SJCRH30 (cell line): ENCODE measurements at regions not wholly inside any gene's neighbourhood (a gene's known extent, or its start where the extent isn't known, plus 50 kb on each side); places are given as distances from the start of the nearest gene placed in this dataset.
A peak's percentile ranks its signal among the peaks of the same experiment; 100 is the strongest.

Experiments used
- DNase-seq, 2 experiments: peaks; one replicate each; pipeline ENCODE4 v3.0.0-alpha.2; 2015 to 2020
- H3K27ac ChIP-seq: fragments of 250-450 bp; sonication (Bioruptor Pico); 2 replicates; pipeline ENCODE4 v1.5.1; 2020; ENCODE audit warnings: mild to moderate bottlenecking, moderate library complexity
- H3K27me3 ChIP-seq: fragments of 250-450 bp; sonication (Bioruptor Pico); 2 replicates; pipeline ENCODE4 v1.5.1; 2020; ENCODE audit warnings: mild to moderate bottlenecking, moderate library complexity
- H3K36me3 ChIP-seq: fragments of 250-450 bp; sonication (Bioruptor Pico); 2 replicates; pipeline ENCODE4 v1.5.1; 2020; ENCODE audit warnings: mild to moderate bottlenecking, moderate library complexity
- H3K4me1 ChIP-seq: fragments of 250-450 bp; sonication (Bioruptor Pico); 2 replicates; pipeline ENCODE4 v1.5.1; 2020; ENCODE audit warnings: mild to moderate bottlenecking, moderate library complexity
- H3K4me3 ChIP-seq: fragments of 250-450 bp; sonication (Bioruptor Pico); 2 replicates; pipeline ENCODE4 v1.5.1; 2020; ENCODE audit warnings: mild to moderate bottlenecking, moderate library complexity
- H3K9me3 ChIP-seq: fragments of 250-450 bp; sonication (Bioruptor Pico); replicated peaks from 2 replicates; pipeline ENCODE4 v1.5.1; 2020; ENCODE audit warnings: mild to moderate bottlenecking, moderate library complexity

GRCh38 chr12:42982828-42983227 lies 393.3 kb upstream of the PRICKLE1 start:
- H3K27ac ChIP-seq = no peak overlapping the region
- DNase-seq = no peak
- no peaks in the 10 kb centered on the region for H3K27me3 ChIP-seq
- no peaks in the 10 kb centered on the region for H3K36me3 ChIP-seq
- H3K4me1 ChIP-seq = no peaks in the 10 kb centered on the region
- H3K9me3 ChIP-seq = 0 out of 2 replicates have a peak, but pooled peaks cover 3% of the 10 kb centered on the region
- no peak overlapping the region for H3K4me3 ChIP-seq

DNA sequence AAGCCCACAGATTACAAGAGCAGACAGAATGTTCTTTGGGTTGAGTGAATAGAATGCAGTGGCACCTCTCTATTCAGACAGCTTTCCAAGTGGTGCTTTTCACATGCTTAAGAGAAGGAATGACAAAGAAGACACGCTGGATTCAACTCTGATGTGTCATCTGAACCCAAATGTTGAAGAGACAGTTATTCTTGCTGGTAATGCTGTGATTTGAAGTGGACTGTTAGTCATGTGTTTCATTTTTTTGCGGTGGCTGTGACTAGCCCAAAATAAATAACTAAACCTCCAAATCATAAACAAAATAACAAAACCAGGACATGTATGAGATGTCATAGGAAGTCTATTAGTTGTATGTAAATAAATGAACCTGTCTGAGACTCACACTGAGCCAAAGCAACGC lies 391.8 kb upstream of the PRICKLE1 start:
- no peaks in the 10 kb centered on the region for H3K36me3 ChIP-seq
- no peak overlapping the region for H3K4me3 ChIP-seq
- H3K27me3 ChIP-seq = no peaks in the 10 kb centered on the region
- 0 out of 2 replicates have a peak, but pooled peaks cover 3% of the 10 kb centered on the region for H3K9me3 ChIP-seq
- H3K4me1 ChIP-seq = no peaks in the 10 kb centered on the region
- DNase-seq = no peak
- H3K27ac ChIP-seq = no peak overlapping the region

DNA sequence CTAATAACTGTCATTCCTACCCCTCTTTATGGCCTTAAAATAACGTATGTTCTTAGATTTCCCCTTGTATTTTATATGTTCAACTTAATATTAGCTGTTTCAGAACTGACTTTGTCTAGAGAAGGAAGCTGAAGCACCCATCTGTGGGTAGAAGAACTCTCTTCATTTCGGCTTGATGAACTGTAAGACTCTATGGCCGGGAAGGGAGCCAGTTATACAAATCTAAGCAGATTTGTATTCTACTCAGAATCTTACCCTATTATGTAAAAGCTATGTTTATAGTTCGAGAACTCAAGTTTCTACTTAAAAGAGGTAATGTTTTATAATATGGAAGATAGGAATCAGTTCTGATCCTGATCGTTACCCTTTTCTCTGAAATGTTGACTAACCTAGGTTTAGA lies 390.9 kb upstream of the PRICKLE1 start:
- Histone ChIP-seq H3K27ac (no peak overlapping the region), H3K4me1 (no peaks in the 10 kb centered on the region), H3K4me3 (no peak overlapping the region), H3K36me3 (no peaks in the 10 kb centered on the region), H3K27me3 (no peaks in the 10 kb centered on the region), H3K9me3 (0 out of 2 replicates have a peak, but pooled peaks cover 3% of the 10 kb centered on the region)
- no peak for DNase-seq

DNA sequence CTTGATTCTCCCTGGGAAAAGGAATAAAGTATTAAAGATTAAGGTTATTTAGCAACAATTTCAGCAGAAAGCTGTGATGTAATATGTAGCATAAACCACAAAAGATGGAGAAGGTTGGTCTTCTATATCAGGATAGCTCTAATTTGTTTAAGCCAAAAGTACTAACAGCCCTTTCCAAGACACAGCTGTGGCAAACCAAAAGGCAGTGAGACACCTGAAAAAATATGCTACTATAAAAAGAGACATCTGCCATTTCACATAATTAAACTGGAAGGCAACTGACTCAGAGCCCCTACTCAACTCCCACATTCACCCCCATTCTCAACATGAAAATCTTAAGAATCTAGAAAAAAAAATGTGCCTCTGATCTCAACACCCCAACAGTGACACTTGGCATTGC lies 390.2 kb upstream of the PRICKLE1 start:
- DNase-seq = no peak
- H3K4me1 ChIP-seq = no peaks in the 10 kb centered on the region
- 0 out of 2 replicates have a peak, but pooled peaks cover 3% of the 10 kb centered on the region for H3K9me3 ChIP-seq
- H3K27ac ChIP-seq = no peak overlapping the region
- no peaks in the 10 kb centered on the region for H3K36me3 ChIP-seq
- no peaks in the 10 kb centered on the region for H3K27me3 ChIP-seq
- H3K4me3 ChIP-seq = no peak overlapping the region

- H3K36me3 ChIP-seq = no peaks in the 10 kb centered on the region
- no peaks in the 10 kb centered on the region for H3K27me3 ChIP-seq
- DNase-seq = no peak
- H3K27ac ChIP-seq = no peak overlapping the region
- H3K4me1 ChIP-seq = no peaks in the 10 kb centered on the region
- H3K9me3 ChIP-seq = 0 out of 2 replicates have a peak, but pooled peaks cover 3% of the 10 kb centered on the region
- H3K4me3 ChIP-seq = no peak overlapping the region
Observed at GRCh38 chr12:42978708-42979107, 389.2 kb upstream of the PRICKLE1 start.

GRCh38 chr12:42977451-42978230 lies 388.1 kb upstream of the PRICKLE1 start:
- Histone ChIP-seq H3K36me3 (no peaks in the 10 kb centered on the region), H3K27ac (no peak overlapping the region), H3K27me3 (no peaks in the 10 kb centered on the region), H3K9me3 (0 out of 2 replicates have a peak, but pooled peaks cover 2% of the 10 kb centered on the region), H3K4me1 (no peaks in the 10 kb centered on the region), H3K4me3 (no peak overlapping the region)
- DNase-seq = no peak

DNA sequence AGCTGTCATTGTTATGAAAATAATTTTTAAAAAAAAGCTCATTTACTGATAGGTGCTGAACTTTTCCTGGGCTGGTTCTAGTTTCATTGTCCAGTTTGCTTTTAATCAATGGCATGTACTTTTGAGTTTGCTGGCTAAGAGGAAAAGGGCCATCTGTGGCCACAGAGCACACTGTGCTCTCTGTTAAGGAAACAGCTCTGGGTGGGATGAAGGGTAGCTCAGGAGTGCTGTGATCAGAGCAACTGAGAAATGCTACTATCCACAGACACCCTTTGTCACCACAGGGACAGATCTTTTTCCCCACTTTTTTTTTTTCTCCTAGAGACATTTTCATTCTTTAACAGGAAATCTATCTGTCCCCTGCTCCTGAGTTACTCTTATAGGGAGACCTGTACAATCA lies 387.1 kb upstream of the PRICKLE1 start:
- no peaks in the 10 kb centered on the region for H3K4me1 ChIP-seq
- H3K36me3 ChIP-seq = no peaks in the 10 kb centered on the region
- no peak overlapping the region for H3K4me3 ChIP-seq
- H3K27me3 ChIP-seq = no peaks in the 10 kb centered on the region
- H3K27ac ChIP-seq = no peak overlapping the region
- DNase-seq = no peak
- H3K9me3 ChIP-seq = no peaks in the 10 kb centered on the region

DNA sequence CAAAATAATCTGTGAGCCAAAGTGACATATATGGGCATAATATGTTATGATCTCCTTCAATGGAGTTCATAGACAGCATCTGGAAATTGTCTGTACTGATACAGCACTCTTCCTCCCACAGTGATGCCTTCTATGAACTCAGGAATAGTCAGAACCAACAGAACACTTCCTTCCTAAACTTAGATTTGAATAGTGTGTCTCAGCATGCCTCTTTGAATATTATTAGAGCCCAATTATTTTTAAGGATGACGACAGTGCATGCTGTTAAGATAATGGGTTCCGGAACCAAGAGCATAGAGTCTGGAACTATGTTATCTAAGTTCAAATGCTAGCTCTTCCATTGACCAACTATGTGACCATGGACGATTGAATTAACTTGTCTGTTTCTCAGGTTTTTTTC lies 386.6 kb upstream of the PRICKLE1 start:
- no peaks in the 10 kb centered on the region for H3K27me3 ChIP-seq
- DNase-seq = no peak
- no peaks in the 10 kb centered on the region for H3K4me1 ChIP-seq
- no peaks in the 10 kb centered on the region for H3K9me3 ChIP-seq
- H3K4me3 ChIP-seq = no peak overlapping the region
- H3K36me3 ChIP-seq = 0 out of 2 replicates have a peak, but pooled peaks cover 2% of the 10 kb centered on the region
- H3K27ac ChIP-seq = no peak overlapping the region

GRCh38 chr12:42969355-42969754 lies 379.8 kb upstream of the PRICKLE1 start:
- H3K27me3 ChIP-seq = no peaks in the 10 kb centered on the region
- DNase-seq = no peak
- H3K27ac ChIP-seq = no peak overlapping the region
- no peaks in the 10 kb centered on the region for H3K9me3 ChIP-seq
- no peaks in the 10 kb centered on the region for H3K4me1 ChIP-seq
- H3K4me3 ChIP-seq = no peak overlapping the region
- H3K36me3 ChIP-seq = 0 out of 2 replicates have a peak, but pooled peaks cover 2% of the 10 kb centered on the region

DNA sequence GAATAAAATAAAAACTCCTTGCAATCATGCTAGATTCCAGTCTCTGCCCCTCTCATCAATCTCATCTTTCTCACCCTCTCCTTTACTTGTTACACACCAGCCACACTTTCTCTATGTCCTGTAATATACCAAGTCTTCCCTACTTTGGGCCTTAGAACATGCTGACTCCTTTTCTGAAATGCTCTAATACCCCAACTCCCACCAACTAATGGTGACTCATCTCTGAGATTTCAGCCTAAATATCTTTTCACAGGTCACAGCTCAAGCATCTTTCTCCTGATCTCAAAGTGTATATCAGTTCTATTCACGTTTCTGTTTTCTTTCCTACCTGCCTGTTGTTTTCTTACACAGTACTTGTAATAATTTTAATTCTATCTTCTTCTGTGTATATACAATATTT lies 378.9 kb upstream of the PRICKLE1 start:
- no peaks in the 10 kb centered on the region for H3K4me1 ChIP-seq
- 0 out of 2 replicates have a peak, but pooled peaks cover 2% of the 10 kb centered on the region for H3K36me3 ChIP-seq
- no peak overlapping the region for H3K4me3 ChIP-seq
- H3K27me3 ChIP-seq = no peaks in the 10 kb centered on the region
- H3K9me3 ChIP-seq = no peaks in the 10 kb centered on the region
- no peak for DNase-seq
- H3K27ac ChIP-seq = no peak overlapping the region

DNA sequence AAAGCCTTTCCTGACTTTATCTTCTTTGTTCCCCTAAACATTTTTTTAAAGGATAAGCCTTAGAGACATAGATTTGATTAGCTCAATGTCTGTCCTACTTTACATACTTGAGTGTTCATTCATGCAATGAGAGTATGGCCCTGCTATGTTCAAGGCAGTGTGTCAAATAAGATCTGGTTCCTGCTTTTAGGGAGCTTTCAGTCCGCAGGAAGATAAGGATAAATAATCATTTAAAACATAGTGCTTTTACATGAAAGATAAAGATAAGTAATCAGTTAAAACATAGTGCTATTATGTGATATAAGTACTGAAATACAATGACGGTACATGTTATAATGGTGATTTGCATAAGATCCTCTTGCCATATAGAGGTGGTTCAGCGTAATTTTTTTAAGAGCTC lies 378.3 kb upstream of the PRICKLE1 start:
- Histone ChIP-seq H3K4me3 (no peak overlapping the region), H3K27me3 (no peaks in the 10 kb centered on the region), H3K4me1 (no peaks in the 10 kb centered on the region), H3K36me3 (0 out of 2 replicates have a peak, but pooled peaks cover 2% of the 10 kb centered on the region), H3K9me3 (no peaks in the 10 kb centered on the region), H3K27ac (no peak overlapping the region)
- DNase-seq = no peak

GRCh38 chr12:42963988-42964387 lies 374.4 kb upstream of the PRICKLE1 start:
- Histone ChIP-seq H3K4me3 (no peak overlapping the region), H3K36me3 (no peaks in the 10 kb centered on the region), H3K27ac (no peak overlapping the region), H3K9me3 (no peaks in the 10 kb centered on the region), H3K27me3 (no peaks in the 10 kb centered on the region), H3K4me1 (peaks cover 10% of the 10 kb centered on the region; the same call in 1 of the 2 replicates)
- no peak for DNase-seq

DNA sequence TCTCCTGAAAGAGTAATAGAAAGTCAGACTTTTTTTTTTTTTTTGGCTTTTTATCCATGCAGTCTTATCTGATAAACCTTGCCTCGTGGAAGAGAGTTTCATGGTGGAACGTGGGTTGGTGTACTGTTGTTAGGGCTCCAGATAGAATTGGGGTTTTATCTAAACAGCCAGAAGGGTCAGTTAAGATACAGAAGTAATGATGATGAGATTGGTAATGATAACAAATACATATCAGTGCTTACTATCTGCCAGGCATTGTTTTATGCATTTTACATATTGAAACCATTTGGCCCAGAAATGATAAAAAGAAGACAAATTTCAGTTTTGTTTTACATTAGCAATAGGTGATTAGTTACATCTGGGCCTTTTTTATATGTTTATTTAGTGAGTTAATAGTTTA lies 372.8 kb upstream of the PRICKLE1 start:
- Histone ChIP-seq H3K27ac (no peak overlapping the region), H3K27me3 (no peaks in the 10 kb centered on the region), H3K9me3 (no peaks in the 10 kb centered on the region), H3K4me1 (peaks cover 10% of the 10 kb centered on the region; the same call in 1 of the 2 replicates), H3K4me3 (no peak overlapping the region), H3K36me3 (no peaks in the 10 kb centered on the region)
- DNase-seq = no peak

- DNase-seq = peak; percentile 24 to 28
- Histone ChIP-seq H3K36me3 (no peaks in the 10 kb centered on the region), H3K4me3 (no peak overlapping the region), H3K27ac (peak overlapping the region; percentile 1; the same call in 1 of the 2 replicates), H3K9me3 (no peaks in the 10 kb centered on the region), H3K27me3 (no peaks in the 10 kb centered on the region), H3K4me1 (peaks cover 10% of the 10 kb centered on the region; the same call in 1 of the 2 replicates)
Observed at GRCh38 chr12:42961395-42961794, 371.8 kb upstream of the PRICKLE1 start.

DNA sequence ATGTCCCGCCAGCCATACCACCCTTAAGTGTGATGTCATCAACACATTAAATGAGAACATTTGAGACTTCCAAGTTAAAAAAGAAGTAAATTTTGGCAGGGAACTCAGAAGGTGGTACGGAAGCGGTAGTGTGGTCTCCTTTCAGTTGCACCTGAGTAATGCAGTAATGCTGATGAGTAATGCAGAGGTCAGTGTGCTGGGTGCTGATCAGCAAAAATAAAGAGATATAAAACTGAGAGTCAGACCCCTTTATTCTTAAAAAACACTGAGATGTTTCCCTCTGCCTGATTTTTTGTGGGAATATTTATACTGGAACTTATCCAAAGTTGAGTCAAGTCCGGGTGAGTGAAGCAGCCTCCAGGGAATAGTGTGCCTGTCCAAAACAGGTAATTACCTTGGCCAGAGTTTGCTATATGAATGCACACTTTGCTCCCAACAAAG lies 370.6 kb upstream of the PRICKLE1 start:
- Histone ChIP-seq H3K36me3 (no peaks in the 10 kb centered on the region), H3K9me3 (no peaks in the 10 kb centered on the region), H3K4me3 (no peak overlapping the region), H3K27ac (no peak overlapping the region), H3K27me3 (no peaks in the 10 kb centered on the region), H3K4me1 (peaks cover 10% of the 10 kb centered on the region; the same call in 1 of the 2 replicates)
- no peak for DNase-seq
